ENCODE measurements at regions not wholly inside any gene's neighbourhood (a gene's known extent, or its start where the extent isn't known, plus 50 kb on each side); places are given as distances from the start of the nearest gene placed in this dataset.
"Not testable (repeated sequence)": the region's sequence is repeated elsewhere in the genome, so short reads cannot be mapped to it uniquely, and the experiment has no call there.

GRCh38 chr5:122515210-122515609, 203.2 kb downstream of the SNCAIP start:
- not testable (repeated sequence) for H3K27ac ChIP-seq

GRCh38 chr5:122515709-122516431, 203.8 kb downstream of the SNCAIP start:
- Histone ChIP-seq H3K27ac (no peak overlapping the region), H3K4me3 (no peak overlapping the region)

More at GRCh38 chr5:122515210-122515609, 203.2 kb downstream of the SNCAIP start:
- H3K4me3 ChIP-seq = not testable (repeated sequence)

GRCh38 chr5:122516432-122516743, 204.4 kb downstream of the SNCAIP start:
- H3K4me3 ChIP-seq = no peak overlapping the region
- H3K27ac ChIP-seq = no peak overlapping the region

GRCh38 chr5:122517091-122517490, 205.1 kb downstream of the SNCAIP start:
- Histone ChIP-seq H3K4me3 (no peak overlapping the region), H3K27ac (no peak overlapping the region)

- no peak overlapping the region for H3K4me3 ChIP-seq
- H3K27ac ChIP-seq = no peak overlapping the region
Observed at GRCh38 chr5:122523776-122524175, 211.7 kb downstream of the SNCAIP start.

- Histone ChIP-seq H3K4me3 (no peak overlapping the region), H3K27ac (no peak overlapping the region)
Observed at GRCh38 chr5:122527547-122527946, 215.5 kb downstream of the SNCAIP start.

- H3K27ac ChIP-seq = no peak overlapping the region
- H3K4me3 ChIP-seq = no peak overlapping the region
Observed at GRCh38 chr5:122532035-122532434, 220.0 kb downstream of the SNCAIP start.

DNA sequence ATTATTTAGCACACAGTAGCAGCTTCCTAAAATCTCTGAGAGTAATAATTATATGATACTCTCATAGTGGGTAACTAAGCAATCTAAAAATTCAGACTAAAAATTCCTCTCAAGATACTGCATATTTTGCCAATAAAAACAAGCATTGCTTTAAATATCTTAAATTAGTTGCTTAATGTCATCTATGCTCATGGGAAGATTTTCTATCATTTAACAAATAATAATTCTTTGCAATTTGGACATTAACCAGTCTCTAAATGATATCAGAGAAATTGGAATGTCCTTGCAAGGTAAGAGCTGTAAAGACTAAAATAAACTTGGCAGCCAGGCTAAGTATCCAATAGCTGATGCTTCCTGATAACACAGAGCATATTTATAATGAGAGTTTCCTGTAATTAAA, 221.8 kb downstream of the SNCAIP start:
- no peak overlapping the region for H3K27ac ChIP-seq
- no peak overlapping the region for H3K4me3 ChIP-seq

- Histone ChIP-seq H3K27ac (no peak overlapping the region), H3K4me3 (no peak overlapping the region)
Observed at GRCh38 chr5:122534829-122535228, 222.8 kb downstream of the SNCAIP start.

DNA sequence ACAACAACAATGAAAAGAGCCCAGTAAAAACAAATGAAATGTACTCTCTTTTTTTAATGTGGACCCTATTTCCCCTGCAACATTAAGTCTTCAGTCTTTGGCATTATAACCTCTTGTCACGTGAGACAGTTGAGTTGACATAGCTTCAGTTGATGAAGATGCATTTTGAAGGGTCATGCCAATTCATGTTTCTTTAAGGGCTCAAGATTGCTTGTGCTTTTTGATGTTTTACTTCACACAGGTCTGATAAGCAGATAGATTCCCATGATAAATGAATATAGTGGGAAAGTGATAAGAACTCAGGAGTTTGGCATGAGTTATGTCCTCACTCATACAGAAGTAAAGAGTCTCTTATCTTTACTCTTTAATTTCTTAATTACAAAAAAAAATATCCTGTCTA, 229.4 kb downstream of the SNCAIP start:
- Histone ChIP-seq H3K4me3 (no peak overlapping the region), H3K27ac (no peak overlapping the region)

DNA sequence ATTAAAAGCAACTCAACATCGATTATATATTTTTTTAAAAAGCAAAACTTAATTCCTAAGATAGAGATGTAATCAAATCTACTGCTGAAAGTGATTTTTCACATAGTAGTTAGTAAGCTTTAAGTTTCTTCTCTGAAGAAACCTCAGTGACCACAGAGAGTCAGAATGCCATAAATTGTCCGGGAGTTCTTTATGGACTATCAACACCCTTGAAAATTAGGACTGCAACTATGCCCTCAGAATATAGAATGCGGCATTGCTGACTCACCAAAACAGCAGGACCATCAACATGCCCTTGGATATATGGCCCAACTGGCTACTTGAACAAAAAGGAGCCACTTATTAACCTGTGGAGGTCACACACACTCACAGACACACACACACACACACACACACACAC, 228.9 kb upstream of the SNX2 start:
- no peak overlapping the region for H3K27ac ChIP-seq
- no peak overlapping the region for H3K4me3 ChIP-seq

DNA sequence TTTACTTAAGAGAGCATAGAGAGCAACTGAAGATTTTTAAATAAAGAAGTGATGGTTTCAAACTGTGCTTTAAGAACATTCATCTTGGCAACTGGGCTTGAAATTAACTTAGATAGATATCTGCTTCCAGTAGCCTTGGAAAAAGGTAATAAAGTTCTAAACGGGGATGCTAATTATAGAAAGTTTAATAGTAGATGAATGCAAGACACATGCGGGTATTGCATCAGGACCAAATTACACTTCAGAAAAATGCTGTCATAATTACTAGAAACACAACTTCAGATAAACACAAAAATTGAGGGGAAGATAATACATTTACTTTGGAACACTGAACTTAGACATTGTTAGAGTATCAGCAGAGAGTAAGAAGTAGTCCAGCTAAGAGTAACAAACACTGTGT, 227.7 kb upstream of the SNX2 start:
- no peak overlapping the region for H3K4me3 ChIP-seq
- no peak overlapping the region for H3K27ac ChIP-seq

DNA sequence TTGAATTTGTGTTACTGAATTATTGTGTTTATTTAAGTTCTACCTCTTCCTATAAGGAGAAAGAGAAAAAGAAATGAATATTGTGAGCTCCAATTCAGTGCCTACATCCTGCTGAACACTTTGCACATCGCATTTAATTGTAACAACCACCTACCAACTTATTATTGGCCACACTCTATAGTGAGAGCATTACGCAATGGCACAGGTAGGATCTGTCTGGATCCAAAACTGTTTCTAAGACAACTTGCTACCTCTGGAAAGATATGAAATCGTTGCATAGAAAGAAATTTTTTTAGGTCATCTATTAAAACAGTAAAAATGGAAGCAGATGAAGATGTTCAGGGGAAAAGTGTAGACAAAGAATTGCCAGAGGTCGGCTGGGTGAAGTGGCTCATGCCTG, 227.2 kb upstream of the SNX2 start:
- no peak overlapping the region for H3K27ac ChIP-seq
- no peak overlapping the region for H3K4me3 ChIP-seq

DNA sequence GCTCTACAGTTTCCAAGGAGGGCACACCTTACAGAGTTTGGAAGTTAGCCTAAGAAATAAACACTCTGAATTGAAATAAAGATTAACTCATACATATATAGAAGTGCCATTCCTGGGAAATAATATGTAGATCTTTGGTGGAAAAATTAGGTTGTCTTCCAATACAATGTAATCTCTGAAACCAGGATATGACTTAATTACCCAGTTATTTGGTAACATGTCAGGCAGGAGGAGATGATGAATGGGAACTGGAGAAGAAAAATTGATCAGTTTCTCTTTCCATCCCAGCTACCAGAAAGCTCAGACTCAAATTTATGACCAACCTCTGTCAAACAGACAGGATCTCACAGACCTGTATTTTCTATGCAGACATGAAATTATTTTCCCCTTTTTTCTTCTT, 215.2 kb upstream of the SNX2 start:
- no peak overlapping the region for H3K4me3 ChIP-seq
- H3K27ac ChIP-seq = no peak overlapping the region

- H3K4me3 ChIP-seq = no peak overlapping the region
- no peak overlapping the region for H3K27ac ChIP-seq
Observed at GRCh38 chr5:122561209-122561608, 213.7 kb upstream of the SNX2 start.

DNA sequence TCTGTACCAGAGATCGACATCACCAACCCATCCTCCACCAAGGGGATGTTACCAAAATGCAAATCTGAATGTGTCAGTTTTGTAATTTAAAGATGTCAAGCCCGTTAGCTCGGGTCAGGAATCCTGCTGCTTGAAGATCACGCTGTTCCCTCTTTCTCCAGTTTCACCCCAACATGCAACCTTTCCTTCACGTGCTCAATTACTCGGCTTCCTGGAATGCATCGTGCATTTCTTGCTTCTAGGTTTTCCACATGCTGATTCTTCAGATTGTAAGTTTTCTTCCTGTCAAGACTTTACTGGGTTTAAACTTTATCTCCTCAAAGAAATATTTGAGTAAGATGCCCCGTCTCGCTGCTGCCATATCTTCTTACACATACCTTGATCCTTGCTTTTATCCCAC, 209.5 kb upstream of the SNX2 start:
- Histone ChIP-seq H3K4me3 (no peak overlapping the region), H3K27ac (no peak overlapping the region)

DNA sequence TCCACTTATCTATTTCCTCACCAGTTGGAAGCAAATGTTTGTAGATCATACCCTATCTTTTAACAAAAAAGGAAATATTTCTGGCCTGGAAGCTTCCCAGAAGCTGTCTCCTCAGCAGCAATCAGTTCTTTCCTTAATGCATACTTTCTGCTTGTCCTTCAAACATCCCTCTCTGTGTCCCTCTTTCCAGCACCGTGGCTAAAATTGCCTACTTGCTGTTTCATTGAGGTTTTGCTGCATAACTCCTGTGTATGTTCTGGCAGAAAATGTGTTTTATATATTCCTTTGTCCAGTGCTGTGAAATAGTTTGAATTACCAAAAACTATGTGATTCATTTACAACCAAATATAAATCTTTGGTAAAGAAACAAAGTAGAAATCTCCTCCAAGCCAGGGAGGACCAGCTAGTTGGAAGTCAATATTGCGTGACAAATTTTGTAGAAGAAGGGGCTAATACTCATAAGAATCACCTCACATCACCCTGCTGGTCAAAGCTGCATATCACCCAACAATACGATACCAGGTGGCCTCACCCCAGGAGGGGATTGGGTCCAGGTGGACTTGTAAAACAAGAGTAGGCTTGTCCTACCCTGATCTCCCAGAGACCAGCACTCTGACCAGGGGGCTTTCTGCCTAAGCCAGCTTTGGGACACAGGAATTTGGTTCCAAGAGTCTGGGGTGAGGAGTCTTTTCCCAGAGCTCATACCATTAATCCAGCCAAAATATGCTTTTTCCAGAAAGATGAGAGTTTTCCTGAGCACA, 198.4 kb upstream of the SNX2 start:
- no peak overlapping the region for H3K4me3 ChIP-seq
- H3K27ac ChIP-seq = no peak overlapping the region

- H3K27ac ChIP-seq = no peak overlapping the region
- H3K4me3 ChIP-seq = no peak overlapping the region
Observed at GRCh38 chr5:122581629-122582028, 193.3 kb upstream of the SNX2 start.

DNA sequence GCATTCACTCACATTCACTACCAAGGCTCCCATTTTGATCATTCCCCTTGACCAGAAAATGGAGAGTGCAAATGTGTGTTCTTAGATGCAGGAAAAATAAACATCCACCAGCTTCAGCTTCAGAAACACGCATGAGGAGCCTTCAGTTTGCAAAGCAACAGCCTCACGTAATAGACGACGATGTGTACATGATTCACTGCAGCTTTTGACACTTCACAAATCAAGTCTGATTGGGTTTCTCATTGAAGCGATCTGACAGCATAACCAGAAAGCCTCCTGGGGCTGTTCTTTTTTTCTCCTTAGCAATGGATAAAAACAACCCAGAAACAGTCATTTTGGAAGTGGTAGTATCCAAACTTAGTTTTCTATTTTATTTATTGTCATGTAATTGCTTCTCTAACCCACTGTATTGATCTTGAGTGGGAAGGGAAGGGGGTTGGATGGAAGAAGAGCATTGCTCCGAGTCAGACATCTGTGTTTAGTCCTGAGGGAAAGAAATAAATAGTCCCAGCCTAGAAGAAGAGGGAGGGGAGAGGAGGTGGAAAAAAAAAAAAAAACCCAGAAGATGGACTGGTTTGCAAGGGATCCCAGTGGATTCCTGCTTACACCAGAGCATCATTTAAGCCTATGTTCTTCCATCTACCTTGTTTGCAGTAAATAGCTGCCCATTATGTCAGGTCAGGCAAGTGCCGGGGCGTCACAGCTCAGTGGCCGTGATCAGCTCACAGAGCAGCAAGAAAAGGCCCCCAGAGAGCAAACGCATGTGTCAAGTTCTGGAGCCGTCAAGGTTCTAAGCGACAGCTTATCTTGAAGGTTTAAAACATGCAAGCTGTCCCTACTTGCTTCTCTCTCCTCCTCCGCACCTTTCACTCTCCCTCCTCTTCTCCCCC, 190.2 kb upstream of the SNX2 start:
- Histone ChIP-seq H3K27ac (no peak overlapping the region), H3K4me3 (no peak overlapping the region)

- Histone ChIP-seq H3K27ac (no peak overlapping the region), H3K4me3 (no peak overlapping the region)
Observed at GRCh38 chr5:122585371-122585770, 189.5 kb upstream of the SNX2 start.

DNA sequence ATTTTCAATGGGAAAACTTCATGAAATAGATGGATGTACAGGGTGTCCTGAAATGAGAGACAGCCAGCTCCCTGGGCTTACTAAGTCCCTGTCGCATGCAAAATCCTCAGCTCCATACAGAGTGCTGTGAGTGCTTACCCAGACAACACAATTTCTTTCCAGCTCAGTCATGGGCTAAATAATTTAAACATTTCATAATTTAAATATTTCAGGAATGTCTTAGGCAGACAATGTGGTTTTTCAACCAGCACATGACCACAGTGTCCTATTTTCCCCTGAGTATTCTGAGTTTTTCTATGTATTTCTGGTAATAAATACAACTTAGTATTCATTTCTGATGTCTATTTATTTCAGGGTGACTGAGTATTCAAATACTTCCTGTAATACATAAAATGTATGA, 188.5 kb upstream of the SNX2 start:
- no peak overlapping the region for H3K27ac ChIP-seq
- no peak overlapping the region for H3K4me3 ChIP-seq

All from skin epidermis (tissue), 12 donors.